Suprapubic skin (tissue), 3 donors: ENCODE measurements at regions not wholly inside any gene's neighbourhood (a gene's known extent, or its start where the extent isn't known, plus 50 kb on each side); places are given as distances from the start of the nearest gene placed in this dataset.

Experiments used
- POLR2A ChIP-seq, 2 donors: fragments of 450-650 bp; IDR thresholded peaks; one replicate each; pipeline ENCODE4 v1.6.1; 2017; ENCODE audit warnings: antibody characterized with exemption in 2 of 2, mild to moderate bottlenecking in 2 of 2, moderate library complexity in 2 of 2
- TF ChIP-seq, protein P1 (sequence below), 2 donors: fragments of 200-600 bp in 1 of 2; fragments of 450-650 bp in 1 of 2; sonication (generic) in 1 of 2; IDR thresholded peaks; one replicate each; pipeline ENCODE4 v1.5.1; 2016 to 2019; ENCODE audit warnings: antibody characterized with exemption in 2 of 2, mild to moderate bottlenecking in 1 of 2, moderate library complexity in 1 of 2

DNA sequence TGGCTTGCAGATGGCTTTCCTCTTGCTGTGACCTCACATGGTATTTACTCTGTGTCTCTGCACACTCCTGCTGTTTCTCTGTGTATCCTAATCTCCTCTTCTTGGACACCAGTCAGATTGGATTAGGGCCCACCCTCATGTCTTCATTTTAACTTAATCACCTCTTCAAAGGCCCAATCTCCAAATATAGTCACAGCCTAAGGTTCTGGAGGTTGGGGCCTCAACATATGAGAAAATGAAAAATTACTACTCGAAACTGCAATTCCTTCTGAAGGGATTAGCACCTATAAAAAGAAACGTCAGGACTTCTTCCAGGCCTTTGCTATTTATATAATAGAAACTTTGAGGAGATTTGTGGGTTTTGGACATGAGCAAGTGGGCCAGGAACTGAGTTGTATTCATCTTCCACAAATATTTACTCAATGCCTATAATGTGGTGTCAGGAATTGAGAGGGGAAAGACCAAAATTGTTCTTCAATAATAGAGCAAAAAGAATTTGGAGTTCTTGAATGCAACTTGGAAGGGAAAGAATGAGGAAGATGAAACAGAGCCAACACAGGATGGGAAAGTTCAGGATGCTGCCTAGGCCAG, 270.0 kb upstream of the FN1 start:
- TF ChIP-seq, protein P1, sequence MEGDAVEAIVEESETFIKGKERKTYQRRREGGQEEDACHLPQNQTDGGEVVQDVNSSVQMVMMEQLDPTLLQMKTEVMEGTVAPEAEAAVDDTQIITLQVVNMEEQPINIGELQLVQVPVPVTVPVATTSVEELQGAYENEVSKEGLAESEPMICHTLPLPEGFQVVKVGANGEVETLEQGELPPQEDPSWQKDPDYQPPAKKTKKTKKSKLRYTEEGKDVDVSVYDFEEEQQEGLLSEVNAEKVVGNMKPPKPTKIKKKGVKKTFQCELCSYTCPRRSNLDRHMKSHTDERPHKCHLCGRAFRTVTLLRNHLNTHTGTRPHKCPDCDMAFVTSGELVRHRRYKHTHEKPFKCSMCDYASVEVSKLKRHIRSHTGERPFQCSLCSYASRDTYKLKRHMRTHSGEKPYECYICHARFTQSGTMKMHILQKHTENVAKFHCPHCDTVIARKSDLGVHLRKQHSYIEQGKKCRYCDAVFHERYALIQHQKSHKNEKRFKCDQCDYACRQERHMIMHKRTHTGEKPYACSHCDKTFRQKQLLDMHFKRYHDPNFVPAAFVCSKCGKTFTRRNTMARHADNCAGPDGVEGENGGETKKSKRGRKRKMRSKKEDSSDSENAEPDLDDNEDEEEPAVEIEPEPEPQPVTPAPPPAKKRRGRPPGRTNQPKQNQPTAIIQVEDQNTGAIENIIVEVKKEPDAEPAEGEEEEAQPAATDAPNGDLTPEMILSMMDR (IDR thresholded peaks at IDR 0.05), result no peak
- no peak for TF ChIP-seq POLR2A (IDR thresholded peaks at IDR 0.05)
